ENCODE measurements at regions not wholly inside any gene's neighbourhood (a gene's known extent, or its start where the extent isn't known, plus 50 kb on each side); places are given as distances from the start of the nearest gene placed in this dataset.

DNA sequence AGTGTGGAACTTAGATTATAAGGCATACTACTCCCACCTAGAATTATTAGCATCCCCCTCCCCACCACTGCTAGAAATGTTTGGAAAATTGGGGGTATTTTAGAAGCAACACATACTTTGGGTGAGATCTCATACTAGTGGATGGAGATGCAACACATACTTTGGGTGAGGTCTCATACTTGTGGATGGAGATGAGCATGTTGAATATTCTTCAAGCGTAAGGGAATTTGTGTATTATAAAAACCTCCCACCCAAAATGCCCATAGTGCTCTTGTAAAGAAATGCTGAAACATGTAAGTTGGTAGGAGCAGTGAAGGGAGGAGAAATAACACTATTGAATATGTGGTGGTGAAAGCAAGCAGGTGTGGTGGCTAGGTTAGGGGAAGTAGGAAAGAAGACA lies 124.0 kb upstream of the EPHA3 start:
- TF ChIP-seq, protein P1, sequence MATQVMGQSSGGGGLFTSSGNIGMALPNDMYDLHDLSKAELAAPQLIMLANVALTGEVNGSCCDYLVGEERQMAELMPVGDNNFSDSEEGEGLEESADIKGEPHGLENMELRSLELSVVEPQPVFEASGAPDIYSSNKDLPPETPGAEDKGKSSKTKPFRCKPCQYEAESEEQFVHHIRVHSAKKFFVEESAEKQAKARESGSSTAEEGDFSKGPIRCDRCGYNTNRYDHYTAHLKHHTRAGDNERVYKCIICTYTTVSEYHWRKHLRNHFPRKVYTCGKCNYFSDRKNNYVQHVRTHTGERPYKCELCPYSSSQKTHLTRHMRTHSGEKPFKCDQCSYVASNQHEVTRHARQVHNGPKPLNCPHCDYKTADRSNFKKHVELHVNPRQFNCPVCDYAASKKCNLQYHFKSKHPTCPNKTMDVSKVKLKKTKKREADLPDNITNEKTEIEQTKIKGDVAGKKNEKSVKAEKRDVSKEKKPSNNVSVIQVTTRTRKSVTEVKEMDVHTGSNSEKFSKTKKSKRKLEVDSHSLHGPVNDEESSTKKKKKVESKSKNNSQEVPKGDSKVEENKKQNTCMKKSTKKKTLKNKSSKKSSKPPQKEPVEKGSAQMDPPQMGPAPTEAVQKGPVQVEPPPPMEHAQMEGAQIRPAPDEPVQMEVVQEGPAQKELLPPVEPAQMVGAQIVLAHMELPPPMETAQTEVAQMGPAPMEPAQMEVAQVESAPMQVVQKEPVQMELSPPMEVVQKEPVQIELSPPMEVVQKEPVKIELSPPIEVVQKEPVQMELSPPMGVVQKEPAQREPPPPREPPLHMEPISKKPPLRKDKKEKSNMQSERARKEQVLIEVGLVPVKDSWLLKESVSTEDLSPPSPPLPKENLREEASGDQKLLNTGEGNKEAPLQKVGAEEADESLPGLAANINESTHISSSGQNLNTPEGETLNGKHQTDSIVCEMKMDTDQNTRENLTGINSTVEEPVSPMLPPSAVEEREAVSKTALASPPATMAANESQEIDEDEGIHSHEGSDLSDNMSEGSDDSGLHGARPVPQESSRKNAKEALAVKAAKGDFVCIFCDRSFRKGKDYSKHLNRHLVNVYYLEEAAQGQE (IDR thresholded peaks at IDR 0.05; ENCODE audit: low read depth) = no peak
- TF ChIP-seq, protein P2, sequence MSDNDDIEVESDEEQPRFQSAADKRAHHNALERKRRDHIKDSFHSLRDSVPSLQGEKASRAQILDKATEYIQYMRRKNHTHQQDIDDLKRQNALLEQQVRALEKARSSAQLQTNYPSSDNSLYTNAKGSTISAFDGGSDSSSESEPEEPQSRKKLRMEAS (IDR thresholded peaks at IDR 0.05) = no peak
- TF ChIP-seq TAF1 (IDR thresholded peaks at IDR 0.05; ENCODE audit: low read depth) (no peak), CREB1 (IDR thresholded peaks at IDR 0.05; ENCODE audit: low read depth) (no peak), EP300 (IDR thresholded peaks at IDR 0.05; ENCODE audit: borderline replicate concordance) (no peak), ZBTB7A (IDR thresholded peaks at IDR 0.05; ENCODE audit: low read depth) (no peak), CEBPB (IDR thresholded peaks at IDR 0.05) (no peak), TEAD4 (IDR thresholded peaks at IDR 0.05) (no peak), FOXM1 (IDR thresholded peaks at IDR 0.05; ENCODE audit: borderline replicate concordance, low read depth) (no peak), NFIC (IDR thresholded peaks at IDR 0.05) (no peak)
- TF ChIP-seq, protein P3, sequence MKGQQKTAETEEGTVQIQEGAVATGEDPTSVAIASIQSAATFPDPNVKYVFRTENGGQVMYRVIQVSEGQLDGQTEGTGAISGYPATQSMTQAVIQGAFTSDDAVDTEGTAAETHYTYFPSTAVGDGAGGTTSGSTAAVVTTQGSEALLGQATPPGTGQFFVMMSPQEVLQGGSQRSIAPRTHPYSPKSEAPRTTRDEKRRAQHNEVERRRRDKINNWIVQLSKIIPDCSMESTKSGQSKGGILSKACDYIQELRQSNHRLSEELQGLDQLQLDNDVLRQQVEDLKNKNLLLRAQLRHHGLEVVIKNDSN (IDR thresholded peaks at IDR 0.05) = no peak

DNA sequence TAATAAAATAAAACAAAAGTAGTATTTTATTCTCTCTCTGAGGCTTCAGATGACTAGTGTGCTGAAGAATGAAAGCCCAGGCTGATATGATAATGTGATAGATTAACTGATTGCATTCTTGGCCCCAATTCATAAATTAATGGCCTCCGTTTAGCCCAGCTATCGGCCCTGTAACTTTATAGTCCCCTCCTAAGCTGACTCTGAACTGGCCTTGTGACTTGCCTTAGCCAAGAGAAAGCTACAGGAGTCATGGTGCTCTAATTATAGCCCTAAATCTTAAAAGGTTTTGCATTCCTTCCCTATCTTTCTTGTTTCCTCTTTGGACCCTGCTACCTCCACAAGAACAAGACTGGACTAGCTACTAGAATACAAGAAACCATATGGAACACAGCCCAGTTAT lies 123.2 kb upstream of the EPHA3 start:
- TF ChIP-seq, protein P3 (IDR thresholded peaks at IDR 0.05) = no peak
- TF ChIP-seq, protein P1 (IDR thresholded peaks at IDR 0.05; ENCODE audit: low read depth) = no peak
- TF ChIP-seq RAD21 (IDR thresholded peaks at IDR 0.05; ENCODE audit: low read depth) = no peak
- TF ChIP-seq, protein P2 (IDR thresholded peaks at IDR 0.05) = no peak
- no peak for TF ChIP-seq TEAD4 (IDR thresholded peaks at IDR 0.05)
- no peak for TF ChIP-seq NFIC (IDR thresholded peaks at IDR 0.05)
- no peak for TF ChIP-seq FOXM1 (IDR thresholded peaks at IDR 0.05; ENCODE audit: borderline replicate concordance, low read depth)
- TF ChIP-seq CREB1 (IDR thresholded peaks at IDR 0.05; ENCODE audit: low read depth) = no peak
- TF ChIP-seq TAF1 (IDR thresholded peaks at IDR 0.05; ENCODE audit: low read depth) = no peak
- no peak for TF ChIP-seq EP300 (IDR thresholded peaks at IDR 0.05; ENCODE audit: borderline replicate concordance)
- TF ChIP-seq YY1 (IDR thresholded peaks at IDR 0.05; ENCODE audit: low read depth) = no peak

DNA sequence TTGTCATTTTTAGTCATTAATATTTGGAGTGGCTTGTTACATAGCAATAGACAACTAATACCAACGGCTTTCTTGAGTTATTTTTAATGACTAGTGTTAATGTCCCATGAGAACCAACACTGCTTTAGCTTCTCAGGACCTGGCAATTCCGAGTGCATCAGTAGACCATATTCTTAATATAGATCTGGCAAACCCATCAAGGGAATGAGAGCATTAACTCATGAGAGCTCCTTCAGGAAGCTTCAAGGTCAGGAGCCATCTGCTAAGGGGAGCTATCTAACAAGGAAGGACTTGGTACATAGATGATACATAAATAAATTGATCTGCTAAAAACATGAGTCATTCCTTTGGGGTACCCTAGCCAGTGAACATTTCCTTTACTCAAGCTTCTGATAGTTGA lies 122.6 kb upstream of the EPHA3 start:
- TF ChIP-seq ZBTB7A (IDR thresholded peaks at IDR 0.05; ENCODE audit: low read depth) = no peak
- TF ChIP-seq CREB1 (IDR thresholded peaks at IDR 0.05; ENCODE audit: low read depth) = no peak
- no peak for TF ChIP-seq CEBPB (IDR thresholded peaks at IDR 0.05)
- TF ChIP-seq EGR1 (IDR thresholded peaks at IDR 0.05) = no peak
- TF ChIP-seq TEAD4 (IDR thresholded peaks at IDR 0.05) = no peak
- TF ChIP-seq YY1 (IDR thresholded peaks at IDR 0.05; ENCODE audit: low read depth) = no peak
- TF ChIP-seq, protein P2 (IDR thresholded peaks at IDR 0.05) = no peak
- TF ChIP-seq, protein P3 (IDR thresholded peaks at IDR 0.05) = no peak
- no peak for TF ChIP-seq RAD21 (IDR thresholded peaks at IDR 0.05; ENCODE audit: low read depth)
- TF ChIP-seq, protein P1 (IDR thresholded peaks at IDR 0.05; ENCODE audit: low read depth) = no peak
- TF ChIP-seq EP300 (IDR thresholded peaks at IDR 0.05; ENCODE audit: borderline replicate concordance) = no peak
- TF ChIP-seq FOXM1 (IDR thresholded peaks at IDR 0.05; ENCODE audit: borderline replicate concordance, low read depth) = no peak
- TF ChIP-seq NFIC (IDR thresholded peaks at IDR 0.05) = no peak

DNA sequence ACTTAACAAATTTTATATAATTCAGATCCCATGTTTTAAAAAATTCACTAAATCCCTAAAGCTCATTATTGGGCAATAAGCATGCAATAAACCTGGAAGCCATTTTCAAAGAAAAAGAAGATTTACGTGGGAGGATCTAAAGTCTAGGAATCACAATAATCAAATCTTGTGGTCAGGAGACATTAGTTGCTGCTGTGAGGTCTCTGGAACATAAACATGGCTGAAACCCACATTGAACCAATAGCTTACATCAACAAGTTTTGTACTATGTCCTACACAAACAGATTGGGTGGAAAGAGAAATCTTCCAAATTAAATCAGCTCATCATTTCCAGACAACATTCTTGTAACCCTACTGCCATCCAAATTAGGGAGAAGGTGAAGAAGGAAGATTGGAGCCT lies 121.9 kb upstream of the EPHA3 start:
- no peak for TF ChIP-seq EGR1 (IDR thresholded peaks at IDR 0.05)
- no peak for TF ChIP-seq NFIC (IDR thresholded peaks at IDR 0.05)
- TF ChIP-seq EP300 (IDR thresholded peaks at IDR 0.05; ENCODE audit: borderline replicate concordance) = no peak
- TF ChIP-seq, protein P1 (IDR thresholded peaks at IDR 0.05; ENCODE audit: low read depth) = no peak
- TF ChIP-seq, protein P3 (IDR thresholded peaks at IDR 0.05) = no peak
- TF ChIP-seq CEBPB (IDR thresholded peaks at IDR 0.05) = no peak
- no peak for TF ChIP-seq TAF1 (IDR thresholded peaks at IDR 0.05; ENCODE audit: low read depth)
- no peak for TF ChIP-seq YY1 (IDR thresholded peaks at IDR 0.05; ENCODE audit: low read depth)
- no peak for TF ChIP-seq TCF12 (IDR thresholded peaks at IDR 0.05; ENCODE audit: low read depth)
- no peak for TF ChIP-seq RAD21 (IDR thresholded peaks at IDR 0.05; ENCODE audit: low read depth)
- TF ChIP-seq, protein P2 (IDR thresholded peaks at IDR 0.05) = no peak
- TF ChIP-seq ZBTB7A (IDR thresholded peaks at IDR 0.05; ENCODE audit: low read depth) = no peak
- TF ChIP-seq FOXM1 (IDR thresholded peaks at IDR 0.05; ENCODE audit: borderline replicate concordance, low read depth) = no peak
- TF ChIP-seq TEAD4 (IDR thresholded peaks at IDR 0.05) = no peak
- TF ChIP-seq CREB1 (IDR thresholded peaks at IDR 0.05; ENCODE audit: low read depth) = no peak
